ENCODE measurements at regions not wholly inside any gene's neighbourhood (a gene's known extent, or its start where the extent isn't known, plus 50 kb on each side); places are given as distances from the start of the nearest gene placed in this dataset.
"Not testable (repeated sequence)": the region's sequence is repeated elsewhere in the genome, so short reads cannot be mapped to it uniquely, and the experiment has no call there.

- DNase-seq (ENCODE audit: low spot score) = no peak
- FAIRE-seq = no peak
These were observed 58.6 kb upstream of the SHISA6 start for GRCh38 chr17:11182430-11182829.

GRCh38 chr17:11178581-11178980 lies 62.4 kb upstream of the SHISA6 start:
- DNase-seq (ENCODE audit: low spot score) (no peak), FAIRE-seq (no peak)

GRCh38 chr17:11177340-11177739 lies 63.7 kb upstream of the SHISA6 start:
- DNase-seq (ENCODE audit: low spot score) (no peak), FAIRE-seq (no peak)

GRCh38 chr17:11176549-11176948 lies 64.5 kb upstream of the SHISA6 start:
- DNase-seq (ENCODE audit: low spot score) (no peak), FAIRE-seq (no peak)

- no peak for FAIRE-seq
- no peak for DNase-seq (ENCODE audit: low spot score)
These were observed 70.1 kb upstream of the SHISA6 start for GRCh38 chr17:11170881-11171280.

GRCh38 chr17:11151818-11152425 lies 89.1 kb upstream of the SHISA6 start:
- DNase-seq (ENCODE audit: low spot score) (no peak), FAIRE-seq (no peak)

- FAIRE-seq; DNase-seq (ENCODE audit: low spot score): not testable (repeated sequence)
These were observed 90.0 kb upstream of the SHISA6 start for GRCh38 chr17:11150906-11151511.

- peak; percentile 62 for DNase-seq (ENCODE audit: low spot score)
These were observed 96.4 kb upstream of the SHISA6 start for GRCh38 chr17:11144358-11145233.

GRCh38 chr17:11142231-11142630 lies 98.8 kb upstream of the SHISA6 start:
- DNase-seq (ENCODE audit: low spot score) = no peak
- no peak for FAIRE-seq

More at GRCh38 chr17:11144358-11145233, 96.4 kb upstream of the SHISA6 start:
- no peak for FAIRE-seq

GRCh38 chr17:11140501-11140900 lies 100.5 kb upstream of the SHISA6 start:
- no peak for DNase-seq (ENCODE audit: low spot score)
- no peak for FAIRE-seq

GRCh38 chr17:11140043-11140442 lies 101.0 kb upstream of the SHISA6 start:
- DNase-seq (ENCODE audit: low spot score) = no peak

GRCh38 chr17:11138023-11138422 lies 103.0 kb upstream of the SHISA6 start:
- FAIRE-seq = no peak

More at GRCh38 chr17:11140043-11140442, 101.0 kb upstream of the SHISA6 start:
- no peak for FAIRE-seq

GRCh38 chr17:11135819-11136218 lies 105.2 kb upstream of the SHISA6 start:
- FAIRE-seq = no peak
- DNase-seq (ENCODE audit: low spot score) = no peak

More at GRCh38 chr17:11138023-11138422, 103.0 kb upstream of the SHISA6 start:
- peak; percentile 9 for DNase-seq (ENCODE audit: low spot score)

GRCh38 chr17:11130367-11130766 lies 110.6 kb upstream of the SHISA6 start:
- FAIRE-seq = no peak
- no peak for DNase-seq (ENCODE audit: low spot score)

- no peak for FAIRE-seq
- no peak for DNase-seq (ENCODE audit: low spot score)
These were observed 118.1 kb upstream of the SHISA6 start for GRCh38 chr17:11122908-11123307.

- no peak for DNase-seq (ENCODE audit: low spot score)
- FAIRE-seq = no peak
These were observed 119.5 kb upstream of the SHISA6 start for GRCh38 chr17:11121341-11121985.

- DNase-seq (ENCODE audit: low spot score) = no peak
These were observed 131.9 kb upstream of the SHISA6 start for GRCh38 chr17:11109106-11109505.

GRCh38 chr17:11105141-11105540 lies 135.9 kb upstream of the SHISA6 start:
- FAIRE-seq (no peak), DNase-seq (ENCODE audit: low spot score) (no peak)

More at GRCh38 chr17:11109106-11109505, 131.9 kb upstream of the SHISA6 start:
- no peak for FAIRE-seq

- FAIRE-seq = no peak
These were observed 143.9 kb upstream of the SHISA6 start for GRCh38 chr17:11097121-11097520.

GRCh38 chr17:11094331-11094730 lies 146.7 kb upstream of the SHISA6 start:
- DNase-seq (ENCODE audit: low spot score) = no peak
- FAIRE-seq = no peak

More at GRCh38 chr17:11097121-11097520, 143.9 kb upstream of the SHISA6 start:
- no peak for DNase-seq (ENCODE audit: low spot score)

- no peak for DNase-seq (ENCODE audit: low spot score)
These were observed 154.2 kb upstream of the SHISA6 start for GRCh38 chr17:11086646-11087340.

More at GRCh38 chr17:11086646-11087340, 154.2 kb upstream of the SHISA6 start:
- no peak for FAIRE-seq
